Keratinocyte (primary cell): ENCODE measurements at regions not wholly inside any gene's neighbourhood (a gene's known extent, or its start where the extent isn't known, plus 50 kb on each side); places are given as distances from the start of the nearest gene placed in this dataset.

Experiments
- DNase-seq: peaks from one replicate; pipeline ENCODE4 v3.0.0-alpha.2; 2011; ENCODE audit warnings: low read depth, missing footprints, low spot score
- FAIRE-seq: peaks from 2 replicates; lab custom pipeline; 2011; peaks lifted over from hg19 to GRCh38; lab: Jason Lieb, UNC
- H2AFZ ChIP-seq: 2 replicates; pipeline ENCODE4 v1.6.0; 2012; ENCODE audit warnings: low read length, control low read depth, inconsistent platforms; ENCODE audit not compliant: control insufficient read depth
- H3K27ac ChIP-seq: 2 replicates; pipeline ENCODE4 v1.5.1; 2011; ENCODE audit warnings: low read length; ENCODE audit not compliant: control insufficient read depth, insufficient read depth
- H3K27me3 ChIP-seq: 3 replicates; pipeline ENCODE4 v1.6.0; 2011; ENCODE audit warnings: low read length; ENCODE audit not compliant: control insufficient read depth, insufficient read depth; ENCODE audit errors: extremely low read depth
- H3K36me3 ChIP-seq, 2 experiments: 2 replicates in 1 of 2; 3 replicates in 1 of 2; pipeline ENCODE4 v1.5.1; 2011; ENCODE audit warnings: low read length in 2 of 2, mild to moderate bottlenecking in 1 of 2; ENCODE audit not compliant: control insufficient read depth in 2 of 2, insufficient read depth in 2 of 2; ENCODE audit errors: extremely low read depth in 1 of 2
- H3K4me1 ChIP-seq: 3 replicates; pipeline ENCODE4 v1.5.1; 2011; ENCODE audit warnings: low read length; ENCODE audit not compliant: control insufficient read depth, insufficient read depth; ENCODE audit errors: extremely low read depth
- H3K4me2 ChIP-seq: 3 replicates; pipeline ENCODE4 v1.6.0; 2011; ENCODE audit warnings: low read depth, low read length; ENCODE audit not compliant: control insufficient read depth, insufficient read depth; ENCODE audit errors: extremely low read depth
- H3K4me3 ChIP-seq, 3 experiments: fragments of 200-600 bp in 1 of 3; sonication (generic) in 1 of 3; 2 replicates in 2 of 3; 3 replicates in 1 of 3; pipeline ENCODE4 v1.5.1; 2011 to 2016; ENCODE audit warnings: low read length in 3 of 3, mild to moderate bottlenecking in 3 of 3, control low read depth in 2 of 3, inconsistent platforms in 1 of 3, low read depth in 1 of 3, mixed read lengths in 1 of 3, mixed run types in 1 of 3, moderate library complexity in 1 of 3; ENCODE audit not compliant: control insufficient read depth in 2 of 3, insufficient read depth in 2 of 3; ENCODE audit errors: extremely low read depth in 1 of 3
- H3K79me2 ChIP-seq: 2 replicates; pipeline ENCODE4 v1.6.0; 2012; ENCODE audit warnings: low read length; ENCODE audit not compliant: control insufficient read depth, insufficient read depth
- H3K9ac ChIP-seq: 3 replicates; pipeline ENCODE4 v1.6.0; 2011; ENCODE audit warnings: low read length; ENCODE audit not compliant: control insufficient read depth, insufficient read depth; ENCODE audit errors: extremely low read depth
- H3K9me1 ChIP-seq: 3 replicates; pipeline ENCODE4 v1.6.0; 2011; ENCODE audit warnings: low read length; ENCODE audit not compliant: control insufficient read depth, insufficient read depth; ENCODE audit errors: extremely low read depth
- H3K9me3 ChIP-seq: 2 replicates; pipeline ENCODE4 v1.5.1; 2012; ENCODE audit warnings: low read depth, low read length; ENCODE audit not compliant: control insufficient read depth
- H4K20me1 ChIP-seq: 3 replicates; pipeline ENCODE4 v1.6.0; 2011; ENCODE audit warnings: low read length; ENCODE audit not compliant: control insufficient read depth, insufficient read depth; ENCODE audit errors: extremely low read depth
- EZH2 ChIP-seq: IDR thresholded peaks from one replicate; pipeline ENCODE4 v1.6.1; 2012; ENCODE audit warnings: inconsistent platforms, mild to moderate bottlenecking, low read length, moderate library complexity
- dilution Hi-C: fragments of 300-500 bp; cut with MboI; formaldehyde crosslinking; loops from one replicate; pipeline ENCODE4 v1.7.0; 2020; ENCODE audit warnings: low sequenced_read_pairs; ENCODE audit not compliant: extremely low pct_ligation_motif_present
- TF ChIP-seq, protein P1 (sequence below), 3 experiments: IDR thresholded peaks in 1 of 3; conservative IDR thresholded peaks in 1 of 3; optimal IDR thresholded peaks in 1 of 3; 2 replicates in 2 of 3; 3 replicates in 1 of 3; pipeline versions ENCODE3 to v1.5.1; 2011; ENCODE audit warnings: low read length in 3 of 3, mild to moderate bottlenecking in 3 of 3, moderate library complexity in 2 of 3, control low read depth in 1 of 3, inconsistent platforms in 1 of 3; ENCODE audit not compliant: insufficient read depth in 2 of 3; ENCODE audit errors: extremely low read depth in 1 of 3

DNA sequence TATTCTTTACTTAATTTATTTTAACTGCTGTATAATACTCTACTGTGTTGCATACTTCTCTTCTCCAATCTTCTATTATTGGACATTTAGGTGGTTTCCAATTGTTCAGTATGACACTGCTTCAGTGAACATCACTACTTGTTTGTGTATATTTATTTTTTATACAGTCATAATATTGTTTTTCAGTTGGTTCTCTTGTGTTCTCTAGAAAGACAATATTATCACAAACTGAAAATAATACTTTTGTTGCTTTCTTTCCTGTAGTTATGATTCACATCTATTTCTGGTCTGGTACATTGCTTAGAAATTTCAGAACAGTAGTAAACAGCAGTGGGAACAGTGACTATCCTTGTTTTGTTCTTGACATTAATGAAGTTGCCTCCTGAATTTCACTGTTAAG is 62.8 kb upstream of the GTSF1L start:
- FAIRE-seq = no peak
- Histone ChIP-seq H3K9ac (no peak overlapping the region), H2AFZ (no peak overlapping the region), H3K36me3 (no peaks in the 10 kb centered on the region), H4K20me1 (no peaks in the 10 kb centered on the region), H3K27me3 (no peaks in the 10 kb centered on the region), H3K4me2 (no peak overlapping the region), H3K4me3 (no peak overlapping the region), H3K9me1 (no peaks in the 10 kb centered on the region), H3K27ac (no peak overlapping the region), H3K79me2 (no peaks in the 10 kb centered on the region), H3K9me3 (no peaks in the 10 kb centered on the region), H3K4me1 (no peaks in the 10 kb centered on the region)
- no peak for TF ChIP-seq EZH2
- TF ChIP-seq, protein P1, sequence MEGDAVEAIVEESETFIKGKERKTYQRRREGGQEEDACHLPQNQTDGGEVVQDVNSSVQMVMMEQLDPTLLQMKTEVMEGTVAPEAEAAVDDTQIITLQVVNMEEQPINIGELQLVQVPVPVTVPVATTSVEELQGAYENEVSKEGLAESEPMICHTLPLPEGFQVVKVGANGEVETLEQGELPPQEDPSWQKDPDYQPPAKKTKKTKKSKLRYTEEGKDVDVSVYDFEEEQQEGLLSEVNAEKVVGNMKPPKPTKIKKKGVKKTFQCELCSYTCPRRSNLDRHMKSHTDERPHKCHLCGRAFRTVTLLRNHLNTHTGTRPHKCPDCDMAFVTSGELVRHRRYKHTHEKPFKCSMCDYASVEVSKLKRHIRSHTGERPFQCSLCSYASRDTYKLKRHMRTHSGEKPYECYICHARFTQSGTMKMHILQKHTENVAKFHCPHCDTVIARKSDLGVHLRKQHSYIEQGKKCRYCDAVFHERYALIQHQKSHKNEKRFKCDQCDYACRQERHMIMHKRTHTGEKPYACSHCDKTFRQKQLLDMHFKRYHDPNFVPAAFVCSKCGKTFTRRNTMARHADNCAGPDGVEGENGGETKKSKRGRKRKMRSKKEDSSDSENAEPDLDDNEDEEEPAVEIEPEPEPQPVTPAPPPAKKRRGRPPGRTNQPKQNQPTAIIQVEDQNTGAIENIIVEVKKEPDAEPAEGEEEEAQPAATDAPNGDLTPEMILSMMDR (optimal IDR thresholded peaks at IDR 0.05 in 1 of 3, IDR thresholded peaks at IDR 0.05 in 1 of 3, conservative IDR thresholded peaks at IDR 0.05 in 1 of 3; ENCODE audit: extremely low read depth in 1 of 3, insufficient read depth in 2 of 3, low read length in 3 of 3) = no peak
- DNase-seq = no peak
- dilution Hi-C loops = no loop called here

DNA sequence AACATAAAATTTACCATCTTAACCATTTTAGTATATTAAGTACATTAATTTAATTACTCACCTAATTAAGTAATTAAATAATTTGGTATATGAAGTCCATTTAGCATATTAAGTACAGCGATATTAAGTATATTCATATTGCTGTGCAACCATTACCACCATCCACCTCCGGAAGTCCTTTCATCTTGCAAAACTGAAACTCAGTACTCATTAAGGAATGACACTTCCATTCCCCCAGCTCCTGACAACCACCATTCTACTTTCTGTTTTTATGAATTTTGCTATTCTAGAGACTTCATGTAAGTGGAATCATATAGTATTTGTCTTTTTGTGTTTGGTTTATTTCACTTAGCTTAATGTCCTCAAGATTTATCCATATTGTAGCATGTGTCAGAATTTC is 61.1 kb upstream of the GTSF1L start:
- Histone ChIP-seq H3K27ac (no peak overlapping the region), H3K4me1 (peaks cover 1% of the 10 kb centered on the region), H4K20me1 (no peaks in the 10 kb centered on the region), H3K27me3 (no peaks in the 10 kb centered on the region), H3K36me3 (no peaks in the 10 kb centered on the region), H3K4me2 (no peak overlapping the region), H3K9me3 (peaks cover under 1% of the 10 kb centered on the region), H3K9me1 (no peaks in the 10 kb centered on the region), H3K79me2 (no peaks in the 10 kb centered on the region), H3K4me3 (no peak overlapping the region), H3K9ac (no peak overlapping the region), H2AFZ (no peak overlapping the region)
- dilution Hi-C loops = no loop called here
- no peak for FAIRE-seq
- DNase-seq = no peak
- TF ChIP-seq, protein P1 (optimal IDR thresholded peaks at IDR 0.05 in 1 of 3, IDR thresholded peaks at IDR 0.05 in 1 of 3, conservative IDR thresholded peaks at IDR 0.05 in 1 of 3; ENCODE audit: extremely low read depth in 1 of 3, insufficient read depth in 2 of 3, low read length in 3 of 3) = no peak
- TF ChIP-seq EZH2 = no peak
